ENCODE measurements at regions not wholly inside any gene's neighbourhood (a gene's known extent, or its start where the extent isn't known, plus 50 kb on each side); places are given as distances from the start of the nearest gene placed in this dataset.

- no peak for TF ChIP-seq EZH2 (IDR thresholded peaks at IDR 0.05; ENCODE audit: low read length, missing control alignments)
- no peak for TF ChIP-seq CTCF (conservative IDR thresholded peaks at IDR 0.05 in 1 of 2, IDR thresholded peaks at IDR 0.05 in 1 of 2; ENCODE audit: low read depth in 1 of 2, low read length in 2 of 2)
Observed at GRCh38 chr12:105803292-105803691, 335.5 kb downstream of the NUAK1 start.

Data from fibroblast of lung (primary cell).